Gastroesophageal sphincter (tissue), 3 donors: ENCODE measurements at regions not wholly inside any gene's neighbourhood (a gene's known extent, or its start where the extent isn't known, plus 50 kb on each side); places are given as distances from the start of the nearest gene placed in this dataset.

Source experiments
- EP300 ChIP-seq: sonication (generic); formaldehyde crosslinking; IDR thresholded peaks from one replicate; pipeline ENCODE4 v1.6.1; 2017; ENCODE audit warnings: antibody characterized with exemption, mild to moderate bottlenecking
- POLR2A ChIP-seq, 2 donors: fragments of 450-650 bp; IDR thresholded peaks; one replicate each; pipeline ENCODE4 v1.6.1; 2017; ENCODE audit warnings: antibody characterized with exemption in 2 of 2, mild to moderate bottlenecking in 2 of 2, moderate library complexity in 1 of 2
- POLR2AphosphoS5 ChIP-seq: sonication (generic); formaldehyde crosslinking; IDR thresholded peaks from one replicate; pipeline ENCODE4 v1.6.1; 2017; ENCODE audit warnings: antibody characterized with exemption
- TF ChIP-seq, protein P1 (sequence below), 4 experiments: fragments of 200-600 bp in 2 of 4; fragments of 450-650 bp in 2 of 4; sonication (generic) in 1 of 4; IDR thresholded peaks; one replicate each; pipeline ENCODE4 v1.5.1; 2017 to 2019; ENCODE audit warnings: antibody characterized with exemption in 4 of 4, mild to moderate bottlenecking in 2 of 4, moderate library complexity in 2 of 4

DNA sequence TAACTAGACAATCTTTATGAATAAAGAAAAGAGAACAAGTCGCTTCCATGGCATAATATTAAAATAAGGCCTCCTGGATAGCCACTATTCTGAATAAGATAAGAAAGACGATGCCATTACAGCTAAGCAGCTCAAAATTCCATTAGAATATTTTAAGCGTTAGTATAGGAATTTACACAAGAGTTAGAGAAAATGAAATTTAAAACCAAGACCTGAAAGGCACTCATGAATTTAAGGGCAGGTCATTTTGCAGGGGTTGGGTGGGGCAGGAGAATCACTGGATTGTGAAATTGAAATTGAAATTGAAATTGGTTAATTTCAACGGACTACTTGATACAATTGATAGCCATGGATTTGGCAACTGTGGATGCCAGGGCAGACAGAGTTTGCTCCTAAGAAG lies 91.8 kb upstream of the GOLGA8J start:
- TF ChIP-seq POLR2A (IDR thresholded peaks at IDR 0.05) (no peak), POLR2AphosphoS5 (no peak), EP300 (no peak)
- TF ChIP-seq, protein P1, sequence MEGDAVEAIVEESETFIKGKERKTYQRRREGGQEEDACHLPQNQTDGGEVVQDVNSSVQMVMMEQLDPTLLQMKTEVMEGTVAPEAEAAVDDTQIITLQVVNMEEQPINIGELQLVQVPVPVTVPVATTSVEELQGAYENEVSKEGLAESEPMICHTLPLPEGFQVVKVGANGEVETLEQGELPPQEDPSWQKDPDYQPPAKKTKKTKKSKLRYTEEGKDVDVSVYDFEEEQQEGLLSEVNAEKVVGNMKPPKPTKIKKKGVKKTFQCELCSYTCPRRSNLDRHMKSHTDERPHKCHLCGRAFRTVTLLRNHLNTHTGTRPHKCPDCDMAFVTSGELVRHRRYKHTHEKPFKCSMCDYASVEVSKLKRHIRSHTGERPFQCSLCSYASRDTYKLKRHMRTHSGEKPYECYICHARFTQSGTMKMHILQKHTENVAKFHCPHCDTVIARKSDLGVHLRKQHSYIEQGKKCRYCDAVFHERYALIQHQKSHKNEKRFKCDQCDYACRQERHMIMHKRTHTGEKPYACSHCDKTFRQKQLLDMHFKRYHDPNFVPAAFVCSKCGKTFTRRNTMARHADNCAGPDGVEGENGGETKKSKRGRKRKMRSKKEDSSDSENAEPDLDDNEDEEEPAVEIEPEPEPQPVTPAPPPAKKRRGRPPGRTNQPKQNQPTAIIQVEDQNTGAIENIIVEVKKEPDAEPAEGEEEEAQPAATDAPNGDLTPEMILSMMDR (IDR thresholded peaks at IDR 0.05): no peak
